OCI-LY3 (cell line): ENCODE measurements at regions not wholly inside any gene's neighbourhood (a gene's known extent, or its start where the extent isn't known, plus 50 kb on each side); places are given as distances from the start of the nearest gene placed in this dataset.

ENCODE experiments used
- CTCF ChIP-seq: fragments of 200-600, 300-600 bp; sonication (generic); IDR thresholded peaks from 2 replicates; pipeline ENCODE4 v1.5.1; 2014; ENCODE audit warnings: antibody characterized with exemption, low read length, low read depth
- EZH2phosphoT487 ChIP-seq: fragments of 200-600 bp; shearing (Covaris generic); IDR thresholded peaks from 2 replicates; pipeline ENCODE4 v1.6.1; 2018; ENCODE audit warnings: antibody characterized with exemption, mixed run types, low read depth

GRCh38 chr2:176533505-176534193 is 264.4 kb downstream of the MTX2 start:
- no peak for TF ChIP-seq CTCF
- TF ChIP-seq EZH2phosphoT487, result no peak
